HG03095 (cell line): ENCODE measurements at regions not wholly inside any gene's neighbourhood (a gene's known extent, or its start where the extent isn't known, plus 50 kb on each side); places are given as distances from the start of the nearest gene placed in this dataset.
"Not testable (repeated sequence)": the region's sequence is repeated elsewhere in the genome, so short reads cannot be mapped to it uniquely, and the experiment has no call there.

ENCODE experiments used
- ATAC-seq: cut with Tn5 transposase; IDR thresholded peaks from one replicate; pipeline ENCODE4 v1.9.1; 2021; ENCODE audit warnings: moderate library complexity; ENCODE audit not compliant: unreplicated experiment

DNA sequence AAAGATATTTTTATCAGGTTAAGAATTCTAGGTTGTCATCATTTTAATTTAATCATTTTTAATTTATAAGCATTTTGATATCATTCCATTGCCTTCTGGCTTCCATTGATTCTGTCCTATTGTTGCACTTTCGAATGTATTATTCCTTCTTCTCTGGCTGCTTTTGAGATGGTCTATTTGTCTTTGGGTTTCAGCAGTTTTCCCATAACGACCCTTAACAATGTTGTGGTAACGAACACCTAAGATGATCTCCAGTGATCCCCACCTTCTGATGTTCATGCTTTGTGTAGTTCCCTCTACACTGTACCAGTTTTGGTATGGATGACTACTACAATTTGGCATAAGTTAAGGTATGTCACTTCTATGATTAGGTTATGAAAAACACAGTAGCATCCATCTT lies 59.9 kb downstream of the MINAR1 start:
- ATAC-seq = no peak

DNA sequence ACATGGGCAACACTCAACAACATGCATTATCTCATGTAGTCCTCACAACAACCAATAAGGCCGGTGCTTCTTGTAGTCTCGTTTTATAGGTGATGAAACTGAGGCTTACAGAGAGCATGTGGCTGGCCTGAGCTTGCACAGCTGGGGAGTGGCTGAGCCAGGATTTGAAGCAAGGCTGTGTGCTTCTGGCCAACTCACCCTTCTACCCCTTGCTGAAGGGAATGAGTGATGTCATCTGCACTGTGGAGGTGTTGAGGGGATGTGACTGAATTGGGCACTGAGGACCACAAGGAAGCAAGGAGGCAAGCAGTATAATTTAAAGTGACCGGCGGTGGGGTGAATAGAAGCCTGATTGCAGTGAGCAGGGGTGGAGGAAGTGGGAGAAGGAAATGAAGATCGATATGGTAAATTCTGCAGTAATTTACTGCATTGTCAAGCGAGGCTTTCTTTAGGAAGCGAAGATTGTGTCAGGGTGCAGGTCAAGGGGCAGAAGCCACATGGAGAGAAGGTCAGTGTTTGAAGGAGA lies 62.3 kb downstream of the MINAR1 start:
- no peak for ATAC-seq

DNA sequence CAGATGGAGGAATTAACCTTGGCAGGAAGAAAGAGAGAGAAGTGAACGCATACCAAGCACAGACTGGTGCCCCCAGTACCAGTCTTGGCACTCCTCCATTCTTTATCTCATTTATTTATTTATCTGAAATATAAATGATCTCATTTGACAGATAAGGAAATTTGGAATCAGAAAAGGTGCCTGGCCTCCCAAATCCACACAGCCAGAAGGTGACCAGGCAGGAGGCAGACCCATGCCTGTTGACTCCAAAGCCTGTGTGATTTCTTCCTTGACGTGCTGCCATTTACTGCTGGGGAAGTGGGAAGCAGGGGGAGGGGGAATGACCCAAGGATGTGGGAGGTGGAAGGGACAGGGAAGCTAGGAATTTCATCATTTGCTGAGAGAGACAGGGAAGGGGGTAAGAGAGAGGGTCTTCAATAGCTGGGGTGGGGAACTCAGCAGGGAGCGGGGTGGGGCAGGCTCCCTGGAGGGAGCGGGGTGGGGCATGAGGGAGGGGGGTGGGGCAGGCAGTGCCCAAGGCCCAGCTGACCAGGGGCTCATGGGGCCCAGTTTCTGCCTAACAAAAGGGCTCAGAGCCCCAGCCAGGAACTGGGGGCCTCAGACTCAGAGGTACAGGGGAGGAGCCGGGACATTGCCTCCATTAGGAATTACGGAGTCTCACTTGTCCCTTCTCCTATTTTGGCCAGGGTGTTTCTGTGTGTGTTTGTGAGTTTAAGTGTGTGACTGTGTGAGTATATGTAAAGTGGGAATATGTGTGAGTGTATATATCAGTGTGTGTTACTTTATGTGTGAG lies 63.0 kb downstream of the MINAR1 start:
- ATAC-seq = no peak

DNA sequence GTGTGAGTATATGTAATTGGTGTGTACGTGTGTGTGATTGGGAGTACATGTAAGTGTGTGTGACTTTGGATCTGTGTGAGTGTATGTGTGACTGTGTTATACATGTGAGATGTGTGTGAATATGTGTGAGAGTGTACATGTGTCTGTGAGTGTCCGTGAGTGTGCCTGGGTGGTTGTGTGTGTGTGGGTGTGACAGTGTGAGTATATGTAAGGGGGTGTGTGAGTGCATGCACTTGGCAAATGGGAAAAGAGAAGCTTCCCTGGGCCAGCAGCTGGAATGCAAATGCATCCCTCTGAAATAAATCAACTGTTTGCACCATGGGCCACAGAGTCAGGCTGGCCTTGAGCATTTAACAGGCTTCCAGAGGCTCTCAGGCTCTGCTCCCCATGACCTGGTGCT lies 63.6 kb downstream of the MINAR1 start:
- ATAC-seq = no peak

DNA sequence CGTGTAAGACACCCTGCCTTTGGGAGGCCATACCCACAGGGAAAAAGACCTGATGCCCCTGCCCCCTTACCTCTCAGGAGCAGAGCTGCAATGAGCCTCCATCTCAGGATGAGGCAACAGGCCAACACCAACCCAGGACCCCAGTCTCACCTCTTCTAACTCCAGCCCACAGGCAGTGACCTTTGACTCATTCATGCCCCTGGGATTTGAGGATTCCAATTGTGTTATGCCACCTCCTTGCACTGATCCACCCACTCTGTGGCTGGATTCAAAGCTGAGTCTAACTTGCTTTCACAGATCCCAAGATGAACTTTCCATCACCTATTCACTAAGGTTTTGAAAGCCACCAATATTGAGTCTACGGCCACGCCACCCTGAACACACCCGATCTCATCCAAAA lies 64.7 kb downstream of the MINAR1 start:
- no peak for ATAC-seq

DNA sequence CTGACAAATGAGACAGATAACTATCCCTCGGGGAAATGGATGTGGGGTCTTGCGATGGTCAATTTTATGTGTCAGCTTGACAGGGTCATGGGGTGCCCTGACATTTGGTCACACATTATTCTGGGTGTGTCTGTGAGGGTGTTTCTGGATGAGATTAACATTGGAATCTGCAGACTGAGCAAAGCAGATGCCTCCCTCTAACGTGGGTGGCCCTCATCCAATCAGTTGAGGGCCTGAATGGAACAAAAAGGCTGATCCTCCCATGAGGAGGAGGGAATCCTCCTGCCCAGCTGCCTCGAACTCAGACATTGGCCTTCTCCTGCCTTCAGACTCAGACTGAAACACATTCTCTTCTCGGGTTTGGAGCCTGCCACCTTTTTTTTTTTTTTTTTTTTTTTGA lies 69.0 kb downstream of the MINAR1 start:
- no peak for ATAC-seq

DNA sequence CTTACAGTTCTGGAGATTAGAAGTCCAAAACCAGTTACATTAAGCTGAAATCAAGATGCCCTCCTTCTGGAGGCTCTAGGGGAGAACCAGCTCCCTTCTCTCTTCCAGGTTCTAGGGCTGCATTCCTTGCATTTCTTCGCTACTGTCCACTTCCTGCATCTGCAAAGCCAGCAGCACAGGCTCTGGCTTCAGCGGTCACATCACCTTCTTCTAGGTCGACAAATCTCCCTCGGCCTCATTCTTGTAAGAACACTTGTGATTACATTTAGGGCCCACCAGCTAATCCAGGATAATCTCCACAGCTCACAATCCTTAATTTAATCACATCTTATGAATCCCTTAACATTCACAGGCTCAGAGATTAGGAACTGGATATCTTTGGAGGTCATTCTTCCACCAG lies 73.8 kb downstream of the MINAR1 start:
- no peak for ATAC-seq

DNA sequence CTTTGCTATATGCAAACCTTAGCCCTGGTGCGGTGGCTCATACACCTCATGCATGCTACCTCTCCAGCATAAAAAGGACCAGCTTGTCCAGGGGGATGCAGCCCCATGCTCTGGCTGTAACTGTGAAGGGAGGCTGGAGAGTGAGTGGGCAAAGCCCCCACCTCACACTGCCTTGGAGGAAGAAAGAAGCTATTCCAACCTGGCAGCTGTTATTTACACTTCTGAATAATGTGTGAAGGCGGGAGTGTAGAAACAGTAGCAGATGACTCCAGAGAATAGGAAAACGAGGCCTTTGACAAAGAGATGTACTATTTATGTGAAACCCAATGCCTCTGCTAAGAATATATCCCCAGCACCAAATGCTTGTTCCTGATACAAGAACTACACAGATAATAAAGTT lies 80.7 kb downstream of the MINAR1 start:
- not testable (repeated sequence) for ATAC-seq

DNA sequence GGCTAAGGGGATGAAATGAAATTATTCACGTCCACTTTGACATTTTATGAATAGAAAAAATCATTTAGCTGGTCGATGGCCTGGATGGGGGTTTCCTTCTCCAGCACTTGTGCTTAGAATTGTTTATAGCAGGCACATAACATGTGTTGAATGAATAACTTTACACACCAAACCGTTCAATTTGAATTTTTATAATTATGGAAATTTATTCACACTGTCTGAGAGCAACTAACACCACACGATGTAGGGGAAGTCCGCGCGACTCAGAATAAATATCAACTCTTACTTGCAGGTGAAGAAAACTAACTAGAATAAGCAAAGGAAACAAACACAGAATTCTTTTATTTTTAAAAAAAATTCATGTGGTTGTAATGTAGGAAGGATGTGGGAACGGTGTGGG lies 81.3 kb downstream of the MINAR1 start:
- ATAC-seq = no peak

DNA sequence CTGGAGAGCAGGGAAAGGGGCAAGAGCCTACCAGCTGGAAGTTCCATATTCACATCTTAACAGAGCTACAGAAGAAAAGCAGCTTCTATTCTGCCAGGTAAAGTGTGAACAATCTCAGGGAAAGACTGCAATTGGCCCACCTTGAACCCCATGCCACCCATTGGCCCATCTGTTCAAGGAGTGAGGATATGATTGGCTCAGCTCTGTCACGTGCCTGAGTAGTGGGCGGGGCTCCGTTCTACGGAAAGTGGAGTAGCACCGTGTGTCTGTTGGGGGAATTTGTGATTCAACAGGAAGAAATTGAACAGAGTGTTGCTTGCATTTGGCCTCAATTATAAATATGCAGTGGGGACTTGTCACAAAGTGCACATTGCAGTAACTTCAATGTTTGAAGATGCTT lies 81.8 kb downstream of the MINAR1 start:
- ATAC-seq = no peak

DNA sequence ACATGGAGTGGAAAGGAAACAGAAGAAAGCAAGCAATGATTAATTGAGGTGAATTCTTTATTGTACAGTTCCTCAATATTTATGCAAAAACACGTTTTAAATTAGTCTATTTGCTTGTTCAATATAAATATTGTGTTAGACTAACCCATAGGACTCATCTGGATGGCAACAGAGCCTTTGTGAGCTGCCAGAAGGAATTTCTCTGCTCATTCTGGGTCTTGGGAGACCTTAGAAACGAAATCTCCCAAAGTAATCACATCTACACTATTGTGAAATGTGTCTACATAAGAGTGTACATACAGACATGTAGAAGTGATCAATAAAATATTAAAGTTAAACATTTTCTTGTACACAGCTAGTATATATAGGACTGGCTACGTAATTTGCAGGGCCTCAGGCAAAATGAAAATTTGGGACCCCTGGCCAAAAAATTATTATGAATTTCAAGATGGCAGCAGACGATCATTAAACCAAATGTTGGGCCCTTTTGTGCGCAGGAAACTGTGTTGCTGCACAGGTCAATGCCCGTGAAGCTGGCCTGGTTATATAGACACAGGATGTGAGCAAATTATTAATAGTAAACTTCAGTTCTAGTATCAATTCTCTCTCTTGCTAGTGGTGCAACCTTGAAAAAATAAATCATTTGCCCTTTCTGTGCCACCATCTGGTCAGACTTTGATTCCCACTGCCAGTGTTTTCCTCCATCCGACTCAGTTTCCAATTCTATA lies 83.3 kb downstream of the MINAR1 start:
- ATAC-seq = no peak

DNA sequence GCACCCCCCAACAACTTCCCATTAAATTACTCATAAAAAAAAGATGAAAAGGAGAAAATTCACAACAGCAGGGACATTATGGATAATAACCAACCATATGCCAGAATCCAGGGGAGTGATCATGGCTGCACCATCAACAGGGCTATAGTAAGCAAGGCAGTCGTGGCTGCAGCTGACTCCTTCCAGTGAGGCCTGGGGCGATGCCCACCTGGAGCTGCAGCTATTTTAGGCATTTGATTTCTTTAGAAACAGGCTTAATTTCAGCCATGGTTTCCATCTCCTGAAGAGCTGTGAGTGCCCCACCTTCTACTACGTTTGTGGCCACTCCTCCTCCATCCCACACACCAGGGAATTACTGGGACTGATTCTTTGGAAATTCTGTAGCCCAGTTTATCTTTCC lies 84.0 kb downstream of the MINAR1 start:
- no peak for ATAC-seq

DNA sequence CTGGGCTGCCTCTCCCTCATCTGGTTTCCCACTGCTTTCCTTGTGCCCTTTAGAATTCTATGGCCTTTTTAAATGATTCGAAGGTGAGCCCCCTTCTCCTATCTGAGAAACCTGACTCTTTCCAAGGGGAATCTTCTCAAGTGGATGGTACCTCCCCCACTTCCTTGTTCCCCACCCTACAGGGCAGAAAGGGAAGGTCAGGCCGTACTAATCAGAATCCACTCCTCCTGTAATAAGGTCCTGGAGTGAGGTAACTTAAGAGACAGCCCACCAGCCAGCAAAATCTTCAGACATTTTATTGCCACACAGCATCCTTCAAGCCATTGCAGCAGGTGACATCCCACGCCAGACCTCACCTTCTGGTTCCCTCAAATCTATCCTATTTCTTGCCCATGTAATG lies 84.5 kb downstream of the MINAR1 start:
- no peak for ATAC-seq

DNA sequence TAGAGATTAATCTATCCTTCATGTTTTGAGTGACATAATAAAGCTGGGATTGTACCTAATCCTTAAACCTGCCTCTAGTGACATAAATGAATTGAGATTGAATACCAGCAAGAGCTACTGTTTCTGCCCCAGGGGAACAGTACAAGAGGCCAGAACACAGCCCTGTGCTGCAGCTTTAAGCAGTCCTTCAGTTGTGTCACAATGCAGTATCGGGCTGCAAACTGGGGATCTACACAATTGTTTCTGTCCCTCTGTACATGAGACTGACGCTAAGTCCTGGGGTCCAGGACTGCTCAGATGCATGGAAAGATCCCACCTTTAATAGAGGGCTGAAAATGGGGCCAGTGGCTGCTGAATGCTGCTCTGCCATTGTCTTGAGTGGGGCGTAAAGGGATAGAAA lies 87.5 kb downstream of the MINAR1 start:
- no peak for ATAC-seq

DNA sequence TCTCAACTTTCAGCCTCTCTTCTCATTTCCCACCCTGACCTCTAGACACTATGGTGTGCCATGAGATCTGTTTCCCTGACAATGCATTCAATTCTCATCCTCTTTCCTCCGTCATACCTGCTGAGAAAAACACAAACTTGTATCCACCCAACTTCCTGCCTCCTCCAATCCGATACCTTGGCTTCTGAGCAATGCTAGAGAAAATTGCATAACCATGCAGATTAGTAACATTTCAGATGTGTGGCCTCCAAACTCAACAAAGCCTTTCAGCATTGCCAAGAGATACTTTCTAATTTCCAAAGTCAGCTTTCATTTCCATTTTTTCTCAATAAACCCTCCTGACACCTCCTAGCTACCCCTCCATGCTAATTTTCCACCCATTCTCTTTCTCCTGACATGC lies 88.5 kb downstream of the MINAR1 start:
- ATAC-seq = no peak

DNA sequence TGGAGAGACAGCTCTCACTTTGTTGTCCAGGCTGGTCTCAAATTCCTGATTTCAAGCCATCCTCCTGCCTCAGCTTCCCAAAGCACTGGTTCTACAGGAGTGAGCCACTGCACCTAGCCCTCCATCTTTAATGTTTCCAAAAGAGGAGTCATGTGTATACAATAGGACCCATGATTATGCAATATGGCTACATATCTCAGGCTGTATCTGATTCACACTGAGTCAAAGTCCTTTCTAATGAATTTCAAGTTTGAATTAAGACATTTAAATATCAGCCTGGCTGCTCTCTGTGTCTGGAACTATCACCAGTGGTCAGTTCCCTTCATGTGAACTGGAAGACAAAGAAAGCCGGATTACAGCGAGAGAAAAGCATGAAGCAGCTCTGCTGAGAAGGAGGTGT lies 90.5 kb downstream of the MINAR1 start:
- ATAC-seq = no peak

DNA sequence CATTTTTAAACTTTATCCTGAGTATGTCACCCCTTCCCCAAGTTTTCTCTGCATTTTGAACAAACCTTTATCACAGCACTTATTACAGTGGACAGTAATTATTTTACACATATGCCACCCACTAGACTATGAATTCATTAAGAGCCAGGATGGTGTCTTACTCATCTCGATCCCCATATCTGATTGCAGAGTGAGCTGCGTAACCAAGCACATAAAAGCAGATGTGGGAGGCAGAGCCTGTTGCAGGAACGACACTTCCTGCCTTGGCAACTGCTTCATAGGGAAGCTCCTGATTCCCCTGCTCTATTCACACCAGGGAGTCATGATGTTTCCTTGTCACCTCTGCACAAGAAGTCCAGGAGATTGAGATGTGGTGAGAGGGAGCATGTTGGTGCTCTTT lies 91.1 kb downstream of the MINAR1 start:
- ATAC-seq = no peak

DNA sequence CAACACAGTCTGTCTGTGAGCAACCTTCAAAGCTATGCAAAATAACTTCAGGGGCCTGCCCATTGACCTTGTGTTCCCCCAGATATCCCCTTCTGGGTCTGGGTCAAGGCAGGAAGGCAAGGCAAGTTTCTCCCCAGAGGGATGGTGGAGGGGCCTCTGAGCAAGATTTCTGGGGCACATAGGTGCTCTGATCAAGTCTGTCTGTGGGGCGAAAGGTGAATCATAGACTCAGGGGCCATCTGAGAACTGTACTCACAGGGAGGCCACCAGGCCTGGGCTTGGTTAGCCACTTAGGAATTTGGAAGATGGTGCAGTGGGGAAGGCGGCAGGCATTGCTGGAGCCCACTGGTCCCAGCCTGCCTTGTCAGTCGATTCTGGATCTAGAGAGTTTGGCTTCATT lies 92.4 kb downstream of the MINAR1 start:
- no peak for ATAC-seq

DNA sequence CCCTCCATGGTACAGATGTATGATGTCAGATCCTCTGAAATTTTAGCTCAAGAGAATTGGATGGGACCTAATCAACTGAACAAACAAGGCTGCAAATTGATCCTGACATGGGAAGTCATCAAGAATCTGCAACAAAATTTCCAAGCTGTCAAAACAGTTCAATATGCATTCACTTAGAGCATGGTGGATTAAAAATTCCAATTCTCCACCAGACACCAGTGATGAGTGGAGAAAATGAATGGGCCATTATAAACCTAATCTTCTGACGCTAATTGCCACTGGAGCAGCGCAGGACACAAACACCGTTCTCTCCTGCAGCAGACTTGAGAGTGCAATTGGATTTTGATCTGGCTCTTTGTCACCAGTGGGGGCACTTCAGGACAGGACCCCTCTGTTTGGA lies 94.2 kb downstream of the MINAR1 start:
- no peak for ATAC-seq

DNA sequence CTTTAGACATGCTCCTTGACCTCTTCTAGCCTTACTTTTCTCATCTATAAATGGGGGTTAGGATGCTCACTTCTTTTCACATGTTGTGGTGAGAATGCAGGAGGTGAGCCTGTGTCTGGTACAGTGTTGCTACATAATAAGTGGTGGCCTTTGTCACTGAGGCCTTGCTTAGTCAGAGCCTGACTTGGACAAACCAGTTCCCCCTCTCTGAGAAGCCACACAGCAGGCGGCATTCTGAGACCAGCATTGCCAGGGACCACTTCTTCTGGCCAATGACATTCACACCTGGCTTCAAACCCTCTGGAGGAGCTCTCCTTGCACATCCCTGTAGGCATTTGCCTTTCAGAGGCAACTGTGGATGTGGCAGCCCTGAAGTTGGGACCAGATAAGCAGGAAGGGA lies 95.7 kb downstream of the MINAR1 start:
- ATAC-seq = no peak

DNA sequence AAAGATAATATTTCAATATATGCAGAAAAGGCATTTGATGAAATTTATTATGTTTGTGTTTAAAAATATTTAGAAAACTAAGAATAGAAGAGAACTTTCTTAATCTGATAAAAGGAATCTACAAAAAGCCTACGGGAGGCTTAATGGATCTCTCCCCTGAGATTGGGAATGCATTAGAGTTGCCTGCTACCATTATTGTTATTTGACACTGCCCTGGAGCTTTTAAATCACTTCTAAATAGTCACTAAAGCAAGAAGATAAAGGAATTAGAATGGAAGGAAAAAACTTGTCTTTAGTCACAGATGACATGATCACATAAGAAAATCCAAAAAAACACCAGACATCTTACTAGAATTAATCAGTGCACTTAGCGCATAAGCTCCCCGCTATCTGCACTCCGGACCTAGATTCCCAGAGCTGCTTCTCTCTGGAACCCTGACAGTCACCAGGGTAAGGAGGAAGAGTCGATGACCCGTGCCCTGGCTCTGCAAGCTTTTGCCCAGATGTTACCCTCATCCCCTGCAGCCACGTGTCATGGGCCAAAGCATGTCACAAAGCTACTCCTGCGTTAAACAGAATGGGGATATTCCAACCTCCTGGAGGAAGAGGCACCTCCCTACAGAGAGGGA lies 97.1 kb downstream of the MINAR1 start:
- ATAC-seq = no peak

DNA sequence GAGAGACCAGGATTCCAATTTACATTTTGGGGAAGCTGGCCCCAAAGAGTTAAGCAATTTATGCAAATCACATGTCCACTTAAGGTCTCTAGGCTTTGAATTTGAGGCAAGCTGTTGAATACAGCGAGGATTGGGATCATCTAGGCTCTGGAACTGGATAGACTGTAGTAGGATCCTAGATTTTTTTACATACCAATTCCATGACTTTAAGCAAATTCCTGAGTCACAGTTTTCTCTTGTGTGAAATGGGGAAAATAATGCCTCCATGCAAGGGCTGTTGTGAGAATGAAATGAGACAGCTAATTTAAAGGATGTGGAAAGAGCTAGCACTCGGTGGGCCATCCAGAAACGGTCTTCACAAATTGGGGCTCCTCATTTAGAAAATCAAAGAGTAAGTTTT lies 103.4 kb downstream of the MINAR1 start:
- no peak for ATAC-seq
